ENCODE measurements at regions not wholly inside any gene's neighbourhood (a gene's known extent, or its start where the extent isn't known, plus 50 kb on each side); places are given as distances from the start of the nearest gene placed in this dataset.
"Not testable (repeated sequence)": the region's sequence is repeated elsewhere in the genome, so short reads cannot be mapped to it uniquely, and the experiment has no call there.

DNA sequence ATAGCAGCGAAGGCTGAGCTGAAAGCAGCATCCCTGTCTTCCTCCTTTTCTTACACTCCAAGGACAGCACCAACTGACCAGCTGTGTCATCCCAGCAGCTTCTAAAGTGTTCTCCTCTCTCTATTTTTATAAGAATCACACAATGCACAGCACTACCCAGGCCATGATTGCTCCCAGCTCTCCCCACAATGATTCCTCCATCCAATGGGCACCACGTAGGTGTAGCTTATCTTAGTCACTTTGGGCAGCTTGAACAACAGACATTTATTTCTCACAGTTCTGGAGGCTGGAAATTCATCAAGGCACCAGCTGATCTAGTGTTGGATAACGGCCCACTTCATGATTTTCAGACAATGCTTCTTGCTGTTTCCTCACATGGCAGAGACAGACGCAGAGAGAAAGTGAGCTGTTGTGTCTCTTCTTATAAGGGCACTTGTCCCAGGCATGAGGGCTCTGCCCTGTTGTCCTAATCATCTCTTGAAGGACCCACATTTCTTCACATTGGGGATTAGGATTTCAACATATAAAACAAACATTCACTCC lies 92.0 kb upstream of the CDC14C start:
- DNase-seq, result no peak

DNA sequence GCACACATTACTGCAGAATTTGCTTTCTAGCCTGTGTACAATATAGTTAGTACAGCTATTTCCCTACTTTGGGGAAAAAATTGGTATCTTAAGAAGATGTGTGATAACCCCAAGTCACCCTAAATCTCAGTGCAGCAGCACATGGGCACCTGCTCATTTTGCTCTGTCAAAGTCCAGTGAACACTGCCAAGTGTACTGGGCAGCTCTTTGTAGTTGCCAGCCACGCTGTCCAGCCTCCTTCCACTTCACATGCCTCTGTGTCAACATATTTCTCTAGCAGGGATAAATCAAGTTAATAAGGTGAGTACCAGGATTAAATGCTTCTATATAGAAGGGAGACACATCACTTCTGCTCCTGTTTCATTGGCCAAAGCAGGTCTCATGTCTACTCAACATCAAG lies 87.1 kb upstream of the CDC14C start:
- DNase-seq, result no peak

DNA sequence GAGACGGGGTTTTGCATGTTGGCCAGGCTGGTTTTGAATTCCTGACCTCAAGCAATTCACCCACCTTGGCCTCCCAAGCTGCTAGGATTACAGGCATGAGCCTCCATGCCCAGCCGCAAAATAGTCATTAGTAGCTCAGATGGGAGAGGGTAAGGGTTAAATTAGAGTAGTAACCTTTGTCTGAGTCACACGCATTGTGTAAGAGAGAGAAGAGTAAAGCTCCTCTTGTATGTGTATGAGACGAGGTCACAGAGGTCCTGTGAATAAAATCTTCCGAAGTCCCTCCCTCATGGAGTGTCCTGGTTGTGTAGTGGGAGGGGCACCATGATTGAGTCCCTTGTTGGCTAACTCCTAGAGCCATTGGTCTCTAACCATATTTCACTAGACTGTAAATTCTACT lies 85.2 kb upstream of the CDC14C start:
- no peak for DNase-seq

DNA sequence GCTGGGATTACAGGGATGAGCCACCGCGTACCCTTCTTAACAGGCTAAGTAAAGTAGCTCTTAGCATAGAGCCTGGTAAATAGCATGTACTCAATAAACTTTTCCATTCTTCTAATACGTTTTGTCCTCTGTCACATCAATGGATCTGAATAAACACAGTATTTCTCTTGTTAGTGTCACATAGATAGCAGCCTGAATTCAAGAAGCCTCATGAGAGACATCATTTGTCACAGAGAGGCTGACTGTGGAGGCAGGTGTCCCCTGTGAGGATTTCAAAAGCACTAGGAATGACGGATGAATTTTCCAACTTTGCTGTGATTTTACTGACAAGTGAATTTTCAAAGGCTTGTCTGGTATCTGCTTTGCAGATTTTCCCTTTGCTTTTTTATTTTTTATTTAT lies 82.6 kb upstream of the CDC14C start:
- no peak for DNase-seq

DNA sequence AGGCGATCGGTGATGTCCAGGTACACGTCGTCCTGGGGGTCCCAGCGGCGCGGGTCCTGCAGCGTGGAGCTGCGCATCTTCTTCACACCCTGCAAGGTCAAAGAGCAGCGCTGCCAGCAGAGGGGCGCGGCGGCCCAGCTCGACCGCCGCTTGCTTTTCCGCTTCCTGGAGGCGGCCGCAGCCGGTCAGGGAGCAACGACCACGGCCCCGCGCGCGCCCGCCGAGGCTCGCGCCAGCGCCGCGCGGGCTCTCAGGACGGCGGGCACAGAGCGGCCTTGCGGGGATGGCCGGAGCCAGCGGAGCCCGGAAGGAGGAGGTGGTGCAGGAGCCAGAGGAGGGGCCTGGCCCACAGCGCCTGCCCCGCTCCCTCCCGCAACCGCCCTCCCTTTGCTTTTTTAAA lies 76.4 kb upstream of the CDC14C start:
- DNase-seq, result no peak

DNA sequence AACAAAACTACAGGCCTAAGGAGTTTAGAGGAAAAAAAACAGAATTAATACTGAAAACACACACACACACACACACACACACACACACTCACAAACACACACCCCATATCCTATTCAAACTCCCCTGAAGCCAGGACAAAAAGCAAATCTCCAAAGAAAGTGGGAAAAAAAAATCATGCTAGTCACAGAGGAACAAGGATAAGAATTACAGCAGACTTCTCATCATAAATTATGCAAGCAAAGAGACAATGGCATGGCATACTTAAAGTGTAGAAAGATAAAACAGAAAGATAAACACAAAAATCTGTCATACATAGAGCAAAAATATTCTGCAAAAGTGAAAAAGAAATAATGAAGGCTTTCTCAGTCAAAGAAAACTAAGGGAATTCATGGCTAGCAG lies 63.9 kb upstream of the CDC14C start:
- not testable (repeated sequence) for DNase-seq

DNA sequence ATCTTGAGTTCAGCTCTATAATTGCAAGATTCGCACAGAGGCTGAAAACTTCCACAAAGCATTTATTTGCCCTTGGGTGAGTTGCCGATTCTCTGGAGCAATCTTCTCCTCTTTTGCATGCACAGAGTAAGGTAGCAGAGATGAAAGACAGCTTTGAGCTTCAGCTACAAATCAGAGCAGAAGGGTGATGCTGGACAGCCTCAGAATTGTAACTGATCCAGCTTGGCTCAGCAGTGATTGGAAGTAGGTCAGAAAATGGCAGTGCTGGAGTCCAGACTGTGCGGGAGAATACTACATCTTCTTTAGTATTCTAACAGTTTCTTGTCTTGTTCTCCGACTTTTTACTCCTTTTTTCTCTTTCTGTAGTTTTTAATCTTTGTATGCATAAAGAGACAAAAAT lies 55.4 kb upstream of the CDC14C start:
- DNase-seq, result no peak

DNA sequence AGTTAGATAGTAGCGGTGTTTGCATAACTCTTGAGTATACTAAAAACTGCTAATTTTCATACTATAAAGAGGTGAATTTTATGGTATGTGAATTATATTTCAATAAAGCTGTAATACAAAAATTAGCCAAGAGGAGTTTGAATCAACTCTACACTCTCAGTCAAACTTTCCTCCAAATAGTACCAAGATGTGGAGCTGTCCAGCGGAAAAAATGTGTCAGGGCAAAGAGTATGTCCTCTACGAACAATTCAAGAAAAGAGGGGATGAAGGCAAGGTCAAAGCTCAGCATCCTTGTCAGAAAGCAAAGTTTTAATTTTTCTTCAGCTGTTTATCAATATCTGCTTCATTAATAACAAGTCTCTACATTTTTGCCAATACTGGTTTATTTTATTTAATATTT lies 51.8 kb upstream of the CDC14C start:
- no peak for DNase-seq

Data from NCI-H1105 (cell line).